ENCODE measurements at regions not wholly inside any gene's neighbourhood (a gene's known extent, or its start where the extent isn't known, plus 50 kb on each side); places are given as distances from the start of the nearest gene placed in this dataset.

- Mint-ChIP-seq H3K27me3 (no peaks in the 10 kb centered on the region), H3K4me3 (no peak overlapping the region), H3K4me1 (ENCODE audit: low read depth) (no peaks in the 10 kb centered on the region), H3K9me3 (ENCODE audit: low read depth) (no peaks in the 10 kb centered on the region), H3K36me3 (no peaks in the 10 kb centered on the region), H3K27ac (no peak overlapping the region)
These were observed 306.7 kb upstream of the SLC8A1 start for GRCh38 chr2:40758401-40759155.

GRCh38 chr2:40760071-40760666, 308.3 kb upstream of the SLC8A1 start:
- Mint-ChIP-seq H3K4me3 (no peak overlapping the region), H3K27ac (no peak overlapping the region), H3K4me1 (ENCODE audit: low read depth) (no peaks in the 10 kb centered on the region), H3K9me3 (ENCODE audit: low read depth) (no peaks in the 10 kb centered on the region), H3K36me3 (no peaks in the 10 kb centered on the region), H3K27me3 (no peaks in the 10 kb centered on the region)

- no peaks in the 10 kb centered on the region for H3K36me3 Mint-ChIP-seq
- no peaks in the 10 kb centered on the region for H3K27me3 Mint-ChIP-seq
- no peaks in the 10 kb centered on the region for H3K9me3 Mint-ChIP-seq (ENCODE audit: low read depth)
- H3K4me1 Mint-ChIP-seq (ENCODE audit: low read depth), result no peaks in the 10 kb centered on the region
- H3K27ac Mint-ChIP-seq, result no peak overlapping the region
- no peak overlapping the region for H3K4me3 Mint-ChIP-seq
These were observed 321.4 kb upstream of the SLC8A1 start for GRCh38 chr2:40773291-40773690.

- Mint-ChIP-seq H3K4me1 (ENCODE audit: low read depth) (no peaks in the 10 kb centered on the region), H3K4me3 (no peak overlapping the region), H3K27me3 (no peaks in the 10 kb centered on the region), H3K36me3 (no peaks in the 10 kb centered on the region), H3K9me3 (ENCODE audit: low read depth) (peaks cover 9% of the 10 kb centered on the region), H3K27ac (no peak overlapping the region)
These were observed 331.8 kb upstream of the SLC8A1 start for GRCh38 chr2:40783704-40784103.

- H3K27ac Mint-ChIP-seq, result no peak overlapping the region
- H3K4me3 Mint-ChIP-seq, result no peak overlapping the region
- no peaks in the 10 kb centered on the region for H3K36me3 Mint-ChIP-seq
- no peaks in the 10 kb centered on the region for H3K27me3 Mint-ChIP-seq
- H3K9me3 Mint-ChIP-seq (ENCODE audit: low read depth), result peaks cover 5% of the 10 kb centered on the region
- H3K4me1 Mint-ChIP-seq (ENCODE audit: low read depth), result no peaks in the 10 kb centered on the region
These were observed 334.7 kb upstream of the SLC8A1 start for GRCh38 chr2:40786636-40787035.

- no peaks in the 10 kb centered on the region for H3K4me1 Mint-ChIP-seq (ENCODE audit: low read depth)
- no peak overlapping the region for H3K27ac Mint-ChIP-seq
- H3K9me3 Mint-ChIP-seq (ENCODE audit: low read depth), result no peaks in the 10 kb centered on the region
- no peaks in the 10 kb centered on the region for H3K36me3 Mint-ChIP-seq
- no peaks in the 10 kb centered on the region for H3K27me3 Mint-ChIP-seq
- H3K4me3 Mint-ChIP-seq, result no peak overlapping the region
These were observed 345.2 kb upstream of the SLC8A1 start for GRCh38 chr2:40797120-40797519.

GRCh38 chr2:40803900-40804299, 352.0 kb upstream of the SLC8A1 start:
- H3K4me3 Mint-ChIP-seq, result no peak overlapping the region
- no peaks in the 10 kb centered on the region for H3K27me3 Mint-ChIP-seq
- H3K27ac Mint-ChIP-seq, result no peak overlapping the region
- H3K4me1 Mint-ChIP-seq (ENCODE audit: low read depth), result no peaks in the 10 kb centered on the region
- no peaks in the 10 kb centered on the region for H3K9me3 Mint-ChIP-seq (ENCODE audit: low read depth)
- no peaks in the 10 kb centered on the region for H3K36me3 Mint-ChIP-seq

GRCh38 chr2:40809156-40809555, 357.3 kb upstream of the SLC8A1 start:
- no peak overlapping the region for H3K27ac Mint-ChIP-seq
- H3K9me3 Mint-ChIP-seq (ENCODE audit: low read depth), result no peaks in the 10 kb centered on the region

GRCh38 chr2:40814616-40815015, 362.7 kb upstream of the SLC8A1 start:
- Mint-ChIP-seq H3K4me1 (ENCODE audit: low read depth) (no peaks in the 10 kb centered on the region), H3K36me3 (no peaks in the 10 kb centered on the region), H3K27me3 (no peaks in the 10 kb centered on the region), H3K4me3 (no peak overlapping the region), H3K27ac (no peak overlapping the region), H3K9me3 (ENCODE audit: low read depth) (no peaks in the 10 kb centered on the region)

More at GRCh38 chr2:40809156-40809555, 357.3 kb upstream of the SLC8A1 start:
- Mint-ChIP-seq H3K27me3 (no peaks in the 10 kb centered on the region), H3K36me3 (no peaks in the 10 kb centered on the region), H3K4me1 (ENCODE audit: low read depth) (no peaks in the 10 kb centered on the region), H3K4me3 (no peak overlapping the region)

- Mint-ChIP-seq H3K36me3 (no peaks in the 10 kb centered on the region), H3K4me3 (no peak overlapping the region), H3K9me3 (ENCODE audit: low read depth) (peaks cover 2% of the 10 kb centered on the region), H3K4me1 (ENCODE audit: low read depth) (peaks cover 7% of the 10 kb centered on the region), H3K27ac (no peak overlapping the region), H3K27me3 (no peaks in the 10 kb centered on the region)
These were observed 368.4 kb upstream of the SLC8A1 start for GRCh38 chr2:40820319-40820718.

- no peak overlapping the region for H3K27ac Mint-ChIP-seq
- no peaks in the 10 kb centered on the region for H3K27me3 Mint-ChIP-seq
- H3K4me3 Mint-ChIP-seq, result no peak overlapping the region
- no peaks in the 10 kb centered on the region for H3K36me3 Mint-ChIP-seq
- peaks cover 5% of the 10 kb centered on the region for H3K9me3 Mint-ChIP-seq (ENCODE audit: low read depth)
- H3K4me1 Mint-ChIP-seq (ENCODE audit: low read depth), result peaks cover 7% of the 10 kb centered on the region
These were observed 371.6 kb upstream of the SLC8A1 start for GRCh38 chr2:40823478-40823877.

- no peaks in the 10 kb centered on the region for H3K27me3 Mint-ChIP-seq
- no peak overlapping the region for H3K27ac Mint-ChIP-seq
- no peak overlapping the region for H3K4me3 Mint-ChIP-seq
- H3K9me3 Mint-ChIP-seq (ENCODE audit: low read depth), result peaks cover 5% of the 10 kb centered on the region
- peaks cover 7% of the 10 kb centered on the region for H3K4me1 Mint-ChIP-seq (ENCODE audit: low read depth)
- no peaks in the 10 kb centered on the region for H3K36me3 Mint-ChIP-seq
These were observed 372.4 kb upstream of the SLC8A1 start for GRCh38 chr2:40824278-40824677.

- peaks cover 5% of the 10 kb centered on the region for H3K9me3 Mint-ChIP-seq (ENCODE audit: low read depth)
- peak overlapping the region; percentile 36 for H3K27ac Mint-ChIP-seq
- no peaks in the 10 kb centered on the region for H3K27me3 Mint-ChIP-seq
- no peak overlapping the region for H3K4me3 Mint-ChIP-seq
- H3K36me3 Mint-ChIP-seq, result no peaks in the 10 kb centered on the region
- H3K4me1 Mint-ChIP-seq (ENCODE audit: low read depth), result peaks cover 7% of the 10 kb centered on the region
These were observed 375.5 kb upstream of the SLC8A1 start for GRCh38 chr2:40827392-40827791.

GRCh38 chr2:40831321-40831873, 379.5 kb upstream of the SLC8A1 start:
- H3K36me3 Mint-ChIP-seq, result no peaks in the 10 kb centered on the region
- H3K4me3 Mint-ChIP-seq, result no peak overlapping the region

GRCh38 chr2:40841856-40842255, 390.0 kb upstream of the SLC8A1 start:
- Mint-ChIP-seq H3K27ac (no peak overlapping the region), H3K4me1 (ENCODE audit: low read depth) (no peaks in the 10 kb centered on the region), H3K9me3 (ENCODE audit: low read depth) (peaks cover 2% of the 10 kb centered on the region), H3K27me3 (no peaks in the 10 kb centered on the region), H3K36me3 (no peaks in the 10 kb centered on the region), H3K4me3 (no peak overlapping the region)

More at GRCh38 chr2:40831321-40831873, 379.5 kb upstream of the SLC8A1 start:
- no peaks in the 10 kb centered on the region for H3K27me3 Mint-ChIP-seq
- no peaks in the 10 kb centered on the region for H3K4me1 Mint-ChIP-seq (ENCODE audit: low read depth)
- peaks cover 9% of the 10 kb centered on the region for H3K9me3 Mint-ChIP-seq (ENCODE audit: low read depth)
- H3K27ac Mint-ChIP-seq, result no peak overlapping the region
